ENCODE measurements at regions not wholly inside any gene's neighbourhood (a gene's known extent, or its start where the extent isn't known, plus 50 kb on each side); places are given as distances from the start of the nearest gene placed in this dataset.

GRCh38 chr6:43963877-43964658 is 163.2 kb downstream of the MRPL14 start:
- TF ChIP-seq MAX (IDR thresholded peaks at IDR 0.05) (no peak), GLMP (CRISPR knock-in tag; IDR thresholded peaks at IDR 0.05; ENCODE audit: borderline replicate concordance) (no peak), ZNF331 (CRISPR knock-in tag; IDR thresholded peaks at IDR 0.05) (no peak), ZBTB7A (CRISPR knock-in tag; IDR thresholded peaks at IDR 0.05) (no peak), CTCF (CRISPR knock-in tag; IDR thresholded peaks at IDR 0.05) (no peak), ZFX (CRISPR knock-in tag; IDR thresholded peaks at IDR 0.05; ENCODE audit: low read depth) (no peak), ARNT (IDR thresholded peaks at IDR 0.05) (no peak), XBP1 (CRISPR knock-in tag; IDR thresholded peaks at IDR 0.05) (no peak), CHD4 (IDR thresholded peaks at IDR 0.05; ENCODE audit: borderline replicate concordance, low read length) (no peak), PRDM10 (CRISPR knock-in tag; IDR thresholded peaks at IDR 0.05; ENCODE audit: low read depth) (no peak), NR3C1 (CRISPR knock-in tag; IDR thresholded peaks at IDR 0.05) (no peak), POLR2AphosphoS5 (IDR thresholded peaks at IDR 0.05; ENCODE audit: low read depth, low read length) (no peak), ZBTB33 (CRISPR knock-in tag; IDR thresholded peaks at IDR 0.05) (no peak)
